IMR-90 (cell line): ENCODE measurements at regions not wholly inside any gene's neighbourhood (a gene's known extent, or its start where the extent isn't known, plus 50 kb on each side); places are given as distances from the start of the nearest gene placed in this dataset.

Experiments used
- ATAC-seq: fragments of 200-7000 bp; cut with Tn5 transposase; 2 replicates; pipeline ENCODE4 v1.9.1; 2020; ENCODE audit warnings: low read depth, mild to moderate bottlenecking, moderate library complexity
- BruUV-seq: library from RNA; stranded (reverse); fragments of 400-500 nt; replicated peaks from 2 replicates; lab custom pipeline; 2021; lab: Mats Ljungman, UMichigan
- CTCF ChIA-PET: fragments of 300-600 bp; formaldehyde crosslinking; extraction: SDS; loops from one replicate; lab custom pipeline; 2021; ENCODE audit warnings: antibody characterized with exemption; lab: Yijun Ruan, JAX
- POLR2A ChIA-PET: fragments of 300-600 bp; sonication (Branson Sonifier 250); formaldehyde crosslinking; loops from one replicate; lab custom pipeline; 2022; ENCODE audit warnings: antibody characterized with exemption; ENCODE audit not compliant: unreplicated experiment; lab: Charles Lee
- DNase-seq: peaks from one replicate; pipeline ENCODE4 v3.0.0; 2013
- H2AFZ ChIP-seq: replicated peaks from 2 replicates; pipeline ENCODE3; 2013; ENCODE audit warnings: low read length, mild to moderate bottlenecking; ENCODE audit not compliant: poor library complexity
- H2AK5ac ChIP-seq: 2 replicates; pipeline ENCODE4 v1.6.1; 2013; ENCODE audit warnings: low read depth, low read length, inconsistent platforms
- H2AK9ac ChIP-seq: replicated peaks from 2 replicates; pipeline ENCODE3; 2013; ENCODE audit warnings: mild to moderate bottlenecking, low read depth, low read length, moderate library complexity; ENCODE audit not compliant: poor library complexity
- H2BK120ac ChIP-seq: 2 replicates; pipeline ENCODE4 v1.6.1; 2013; ENCODE audit warnings: low read depth, low read length, inconsistent platforms
- H2BK15ac ChIP-seq: 3 replicates; pipeline ENCODE4 v1.6.1; 2013; ENCODE audit warnings: low read depth, low read length, inconsistent platforms
- H2BK20ac ChIP-seq: 2 replicates; pipeline ENCODE4 v1.6.1; 2013; ENCODE audit warnings: low read depth, mild to moderate bottlenecking, inconsistent platforms, low read length, moderate library complexity
- H2BK5ac ChIP-seq: 2 replicates; pipeline ENCODE4 v1.6.1; 2013; ENCODE audit warnings: mild to moderate bottlenecking, low read depth, low read length, inconsistent platforms; ENCODE audit not compliant: poor library complexity, severe bottlenecking
- H3K14ac ChIP-seq: replicated peaks from 2 replicates; pipeline ENCODE4 v1.6.1; 2013; ENCODE audit warnings: low read depth, low read length, inconsistent platforms
- H3K18ac ChIP-seq: 2 replicates; pipeline ENCODE4 v1.6.1; 2013; ENCODE audit warnings: low read depth, low read length, control low read depth
- H3K23ac ChIP-seq: 2 replicates; pipeline ENCODE4 v1.6.1; 2013; ENCODE audit warnings: low read depth, low read length, inconsistent platforms
- H3K27ac ChIP-seq: 2 replicates; pipeline ENCODE4 v1.5.1; 2013; ENCODE audit warnings: mild to moderate bottlenecking, control low read depth, low read length; ENCODE audit not compliant: insufficient read depth
- H3K27me3 ChIP-seq: 2 replicates; pipeline ENCODE4 v1.6.1; 2013; ENCODE audit warnings: low read length; ENCODE audit not compliant: control insufficient read depth, insufficient read depth
- H3K36me3 ChIP-seq: 2 replicates; pipeline ENCODE4 v1.6.1; 2013; ENCODE audit warnings: low read length, mixed read lengths; ENCODE audit not compliant: control insufficient read depth, insufficient read depth
- H3K4ac ChIP-seq: 2 replicates; pipeline ENCODE4 v1.6.1; 2013; ENCODE audit warnings: low read depth, low read length, inconsistent platforms
- H3K4me1 ChIP-seq: 2 replicates; pipeline ENCODE4 v1.6.1; 2013; ENCODE audit warnings: low read length, mixed read lengths; ENCODE audit not compliant: control insufficient read depth, insufficient read depth
- H3K4me2 ChIP-seq: 2 replicates; pipeline ENCODE4 v1.6.1; 2013; ENCODE audit warnings: low read depth, mild to moderate bottlenecking, control low read depth, low read length, moderate library complexity
- H3K4me3 ChIP-seq: 2 replicates; pipeline ENCODE4 v1.5.1; 2013; ENCODE audit warnings: low read depth, mild to moderate bottlenecking, control low read depth, low read length, moderate library complexity; ENCODE audit not compliant: insufficient read depth
- H3K56ac ChIP-seq: 2 replicates; pipeline ENCODE4 v1.6.1; 2013; ENCODE audit warnings: low read length, inconsistent platforms; ENCODE audit not compliant: insufficient read depth; ENCODE audit errors: extremely low read depth
- H3K79me1 ChIP-seq, 2 experiments: 2 replicates each; pipeline ENCODE4 v1.6.1; 2013; ENCODE audit warnings: low read length in 2 of 2, inconsistent platforms in 1 of 2, low read depth in 1 of 2
- H3K9ac ChIP-seq: 2 replicates; pipeline ENCODE4 v1.6.1; 2013; ENCODE audit warnings: low read depth, low read length, control low read depth
- H3K9me1 ChIP-seq: 2 replicates; pipeline ENCODE4 v1.6.1; 2013; ENCODE audit warnings: low read length, inconsistent platforms; ENCODE audit not compliant: insufficient read depth
- H3K9me3 ChIP-seq: 2 replicates; pipeline ENCODE4 v1.6.1; 2013; ENCODE audit warnings: low read length; ENCODE audit not compliant: control insufficient read depth, insufficient read depth
- H4K20me1 ChIP-seq: 2 replicates; pipeline ENCODE4 v1.6.1; 2013; ENCODE audit warnings: low read length, inconsistent platforms; ENCODE audit not compliant: insufficient read depth
- H4K5ac ChIP-seq: 2 replicates; pipeline ENCODE4 v1.6.1; 2013; ENCODE audit warnings: mild to moderate bottlenecking, low read depth, low read length, control low read depth
- H4K8ac ChIP-seq, 2 experiments: 2 replicates each; pipeline ENCODE4 v1.6.1; 2013; ENCODE audit warnings: low read depth in 2 of 2, low read length in 2 of 2, control low read depth in 1 of 2, inconsistent platforms in 1 of 2
- H4K91ac ChIP-seq: 2 replicates; pipeline ENCODE4 v1.6.1; 2013; ENCODE audit warnings: low read depth, low read length, inconsistent platforms; ENCODE audit not compliant: insufficient read depth
- BHLHE40 ChIP-seq: fragments of 150-350 bp; IDR thresholded peaks from 2 replicates; pipeline ENCODE4 v1.6.1; 2016; ENCODE audit warnings: mild to moderate bottlenecking, low read depth, low read length
- CEBPB ChIP-seq: IDR thresholded peaks from 2 replicates; pipeline ENCODE4 v1.6.1; 2012; ENCODE audit warnings: low read depth, low read length, improper control_type of control experiment
- CHD1 ChIP-seq: IDR thresholded peaks from 2 replicates; pipeline ENCODE4 v1.6.1; 2012; ENCODE audit warnings: low read depth, low read length, improper control_type of control experiment
- FOS ChIP-seq: fragments of 150-350 bp; IDR thresholded peaks from 2 replicates; pipeline ENCODE4 v1.6.1; 2016; ENCODE audit warnings: low read depth, low read length
- MXI1 ChIP-seq: IDR thresholded peaks from 2 replicates; pipeline ENCODE4 v1.6.1; 2012; ENCODE audit warnings: low read depth, mild to moderate bottlenecking, low read length, moderate library complexity, borderline replicate concordance
- POLR2A ChIP-seq: IDR thresholded peaks from 2 replicates; pipeline ENCODE4 v1.6.1; 2012; ENCODE audit warnings: mild to moderate bottlenecking, low read depth, low read length
- RAD21 ChIP-seq: IDR thresholded peaks from 2 replicates; pipeline ENCODE4 v1.6.1; 2012; ENCODE audit warnings: low read length, improper control_type of control experiment
- RCOR1 ChIP-seq: IDR thresholded peaks from 2 replicates; pipeline ENCODE4 v1.6.1; 2012; ENCODE audit warnings: mild to moderate bottlenecking, low read length, improper control_type of control experiment; ENCODE audit not compliant: insufficient replicate concordance
- SMC3 ChIP-seq: fragments of 150-350 bp; IDR thresholded peaks from 2 replicates; pipeline ENCODE4 v1.6.1; 2016; ENCODE audit warnings: low read depth, mild to moderate bottlenecking, antibody characterized with exemption, low read length, moderate library complexity
- USF2 ChIP-seq: fragments of 150-350 bp; IDR thresholded peaks from 2 replicates; pipeline ENCODE4 v1.6.1; 2017; ENCODE audit warnings: mild to moderate bottlenecking, antibody characterized with exemption, low read length, low read depth
- WGBS, 2 experiments: methylation state at CpG; one replicate each; pipeline versions ENCODE4 v1.1.5 to v1.1.7; 2013; ENCODE audit warnings: missing lambda C conversion rate in 2 of 2; ENCODE audit not compliant: insufficient read length in 1 of 2; ENCODE audit errors: extremely low coverage in 2 of 2; 5-methylcytosine and 5-hydroxymethylcytosine counted together
- dilution Hi-C: fragments of 300-500 bp; cut with HindIII; formaldehyde crosslinking; loops from one replicate; pipeline ENCODE4 v1.14.3; 2018; ENCODE audit warnings: low sequenced_read_pairs; ENCODE audit not compliant: unreplicated experiment
- in situ Hi-C: fragments of 300-500 bp; cut with MboI; formaldehyde crosslinking; loops from 3 replicates; pipeline ENCODE4 v1.14.3; 2019; ENCODE audit warnings: low sequenced_read_pairs, inconsistent platforms, mixed read lengths
- intact Hi-C: fragments of 100-400 bp; cut with micrococcal nuclease; formaldehyde crosslinking; loops from 2 replicates; pipeline ENCODE4 v1.10.0; 2022
- TF ChIP-seq, protein P1 (sequence below): conservative IDR thresholded peaks from 2 replicates; pipeline ENCODE4 v1.5.1; 2012; ENCODE audit warnings: mild to moderate bottlenecking, low read depth, low read length, improper control_type of control experiment

DNA sequence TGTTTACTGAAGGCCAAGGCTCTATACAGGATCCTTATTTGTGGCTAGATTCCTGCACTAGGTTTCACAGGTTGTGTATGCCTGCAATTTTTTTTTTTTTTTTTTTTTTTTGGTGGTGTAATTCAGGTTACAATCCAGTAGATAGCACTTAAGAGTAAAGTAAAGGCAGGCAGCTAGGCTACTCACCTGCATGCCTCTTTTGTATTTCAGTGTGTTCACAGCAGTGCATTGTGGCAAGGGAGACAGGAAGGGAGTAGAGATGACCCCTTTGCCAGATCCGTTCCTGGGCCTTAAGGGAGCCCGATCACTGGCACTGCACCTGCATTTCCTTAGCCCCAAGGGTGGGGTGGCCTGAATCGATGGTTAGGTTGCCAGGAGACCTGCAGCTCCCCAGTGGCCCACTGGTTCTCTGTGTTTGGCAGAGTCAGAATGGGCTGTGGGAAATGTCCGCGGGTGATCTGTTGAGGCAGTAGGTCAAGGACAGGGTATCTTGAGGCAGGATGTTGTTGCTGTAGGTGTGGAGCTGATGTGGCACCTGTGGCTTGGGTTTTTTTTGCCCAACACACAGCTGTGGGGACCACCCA is 374.9 kb upstream of the AADAT start:
- H3K27ac ChIP-seq = no peak overlapping the region
- no peak overlapping the region for H2AK5ac ChIP-seq
- H4K20me1 ChIP-seq = no peaks in the 10 kb centered on the region
- ChIA-PET POLR2A (no interaction called here), CTCF (no interaction called here)
- no TSS peak for BruUV-seq
- dilution Hi-C loops (no loop called here), in situ Hi-C loops (no loop called here), intact Hi-C loops (no loop called here)
- H2BK5ac ChIP-seq = no peak overlapping the region
- no peak overlapping the region for H2AFZ ChIP-seq
- no peak overlapping the region for H2BK20ac ChIP-seq
- no peak overlapping the region for H3K4me3 ChIP-seq
- no peak overlapping the region for H2BK15ac ChIP-seq
- no peak overlapping the region for H3K18ac ChIP-seq
- H4K8ac ChIP-seq = no peak overlapping the region
- H2AK9ac ChIP-seq = no peak overlapping the region
- no peaks in the 10 kb centered on the region for H3K79me1 ChIP-seq
- H3K4ac ChIP-seq = no peak overlapping the region
- no peaks in the 10 kb centered on the region for H3K4me1 ChIP-seq
- TF ChIP-seq, protein P1, sequence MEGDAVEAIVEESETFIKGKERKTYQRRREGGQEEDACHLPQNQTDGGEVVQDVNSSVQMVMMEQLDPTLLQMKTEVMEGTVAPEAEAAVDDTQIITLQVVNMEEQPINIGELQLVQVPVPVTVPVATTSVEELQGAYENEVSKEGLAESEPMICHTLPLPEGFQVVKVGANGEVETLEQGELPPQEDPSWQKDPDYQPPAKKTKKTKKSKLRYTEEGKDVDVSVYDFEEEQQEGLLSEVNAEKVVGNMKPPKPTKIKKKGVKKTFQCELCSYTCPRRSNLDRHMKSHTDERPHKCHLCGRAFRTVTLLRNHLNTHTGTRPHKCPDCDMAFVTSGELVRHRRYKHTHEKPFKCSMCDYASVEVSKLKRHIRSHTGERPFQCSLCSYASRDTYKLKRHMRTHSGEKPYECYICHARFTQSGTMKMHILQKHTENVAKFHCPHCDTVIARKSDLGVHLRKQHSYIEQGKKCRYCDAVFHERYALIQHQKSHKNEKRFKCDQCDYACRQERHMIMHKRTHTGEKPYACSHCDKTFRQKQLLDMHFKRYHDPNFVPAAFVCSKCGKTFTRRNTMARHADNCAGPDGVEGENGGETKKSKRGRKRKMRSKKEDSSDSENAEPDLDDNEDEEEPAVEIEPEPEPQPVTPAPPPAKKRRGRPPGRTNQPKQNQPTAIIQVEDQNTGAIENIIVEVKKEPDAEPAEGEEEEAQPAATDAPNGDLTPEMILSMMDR = no peak
- TF ChIP-seq BHLHE40 = no peak
- no peak for TF ChIP-seq POLR2A
- no peak for TF ChIP-seq CHD1
- no peak for TF ChIP-seq RCOR1
- no peak for TF ChIP-seq SMC3
- no peak for TF ChIP-seq CEBPB
- no peak for TF ChIP-seq USF2
- no peak for TF ChIP-seq FOS
- no peak for TF ChIP-seq RAD21
- TF ChIP-seq MXI1 = no peak
- H4K5ac ChIP-seq = no peak overlapping the region
- H3K56ac ChIP-seq = no peak overlapping the region
- no peak for ATAC-seq
- H3K36me3 ChIP-seq = no peaks in the 10 kb centered on the region
- WGBS, 2 experiments = 67% methylated on average over 2 of the region's 5 CpGs; no CpG with 5 or more reads in 1 of the 2 experiments
- peaks cover 8% of the 10 kb centered on the region; the same call in 1 of the 2 replicates for H3K9me3 ChIP-seq
- H3K9ac ChIP-seq = no peak overlapping the region
- no peak overlapping the region for H4K91ac ChIP-seq
- H3K4me2 ChIP-seq = no peak overlapping the region
- DNase-seq = no peak
- H3K23ac ChIP-seq = no peak overlapping the region
- no peak overlapping the region for H2BK120ac ChIP-seq
- no peak overlapping the region for H3K14ac ChIP-seq
- H3K9me1 ChIP-seq = no peaks in the 10 kb centered on the region
- H3K27me3 ChIP-seq = no peaks in the 10 kb centered on the region
